OCI-LY1 (cell line): ENCODE measurements at regions not wholly inside any gene's neighbourhood (a gene's known extent, or its start where the extent isn't known, plus 50 kb on each side); places are given as distances from the start of the nearest gene placed in this dataset.

Experiments
- H2AFZ ChIP-seq: fragments of 200-600 bp; sonication (generic), shearing (Covaris generic); 2 replicates; pipeline ENCODE4 v1.6.0; 2014; ENCODE audit warnings: antibody characterized with exemption, mild to moderate bottlenecking, low read length
- H3F3A ChIP-seq: fragments of 200-600 bp; sonication (generic), shearing (Covaris generic); 2 replicates; pipeline ENCODE4 v1.6.0; 2014; ENCODE audit warnings: mild to moderate bottlenecking, antibody characterized with exemption, low read length, moderate library complexity; ENCODE audit not compliant: insufficient read depth
- H3K27ac ChIP-seq: fragments of 200-600 bp; sonication (generic); 2 replicates; pipeline ENCODE4 v1.5.1; 2014; ENCODE audit warnings: low read length, mixed run types, mild to moderate bottlenecking, low read depth; ENCODE audit not compliant: poor library complexity, severe bottlenecking
- H3K27me3 ChIP-seq: fragments of 200-600 bp; sonication (generic); 2 replicates; pipeline ENCODE4 v1.6.0; 2014; ENCODE audit warnings: antibody characterized with exemption, mild to moderate bottlenecking, low read length, moderate library complexity; ENCODE audit not compliant: insufficient read depth
- H3K36me3 ChIP-seq: fragments of 200-600 bp; sonication (generic); 2 replicates; pipeline ENCODE4 v1.6.1; 2014; ENCODE audit warnings: mild to moderate bottlenecking, antibody characterized with exemption, low read length, moderate library complexity, mixed read lengths; ENCODE audit not compliant: insufficient read depth
- H3K4me1 ChIP-seq: fragments of 200-600 bp; sonication (generic); 2 replicates; pipeline ENCODE4 v1.5.1; 2014; ENCODE audit warnings: mild to moderate bottlenecking, low read length, moderate library complexity; ENCODE audit not compliant: insufficient read depth, severe bottlenecking
- H3K4me2 ChIP-seq: fragments of 200-600 bp; sonication (generic), shearing (Covaris generic); 2 replicates; pipeline ENCODE4 v1.6.1; 2014; ENCODE audit warnings: low read length
- H3K4me3 ChIP-seq: fragments of 200-600 bp; sonication (generic); 2 replicates; pipeline ENCODE4 v1.5.1; 2014; ENCODE audit warnings: low read length, low read depth, mild to moderate bottlenecking, mixed read lengths; ENCODE audit not compliant: poor library complexity, severe bottlenecking
- H3K79me2 ChIP-seq: fragments of 200-600 bp; shearing (Covaris generic); 2 replicates; pipeline ENCODE4 v1.6.1; 2016; ENCODE audit warnings: mixed run types, low read length, mixed read lengths; ENCODE audit not compliant: insufficient read depth
- H3K9ac ChIP-seq: fragments of 200-600 bp; sonication (generic), shearing (Covaris generic); 2 replicates; pipeline ENCODE4 v1.6.1; 2014; ENCODE audit warnings: mild to moderate bottlenecking, low read length, mixed read lengths
- H3K9me2 ChIP-seq: fragments of 200-600 bp; sonication (generic), shearing (Covaris generic); 2 replicates; pipeline ENCODE4 v1.6.1; 2014; ENCODE audit warnings: low read depth, mild to moderate bottlenecking, low read length, mixed read lengths
- H3K9me3 ChIP-seq: fragments of 200-600 bp; shearing (Covaris generic); 2 replicates; pipeline ENCODE4 v1.6.1; 2014; ENCODE audit warnings: low read length, mixed read lengths
- H4K20me1 ChIP-seq: fragments of 200-600 bp; sonication (generic), shearing (Covaris generic); 2 replicates; pipeline ENCODE4 v1.6.0; 2016; ENCODE audit warnings: mild to moderate bottlenecking, low read length; ENCODE audit not compliant: insufficient read depth
- CTCF ChIP-seq: fragments of 200-600 bp; sonication (generic), shearing (Covaris generic); IDR thresholded peaks from 2 replicates; pipeline ENCODE4 v1.5.1; 2017; ENCODE audit warnings: mild to moderate bottlenecking, antibody characterized with exemption, low read length, moderate library complexity, mixed read lengths
- EZH2 ChIP-seq: fragments of 200-600 bp; sonication (generic), shearing (Covaris generic); IDR thresholded peaks from 2 replicates; pipeline ENCODE4 v1.8.0; 2017; ENCODE audit warnings: borderline replicate concordance, mixed run types, mild to moderate bottlenecking, antibody characterized with exemption, low read length, moderate library complexity, mixed read lengths

GRCh38 chr2:185618625-185619024 is 120.0 kb upstream of the FSIP2 start:
- Histone ChIP-seq H3K4me3 (no peak overlapping the region), H3K4me1 (no peaks in the 10 kb centered on the region), H3K27ac (no peak overlapping the region), H3F3A (no peaks in the 10 kb centered on the region), H3K9ac (no peak overlapping the region), H3K36me3 (no peaks in the 10 kb centered on the region), H3K27me3 (no peaks in the 10 kb centered on the region), H2AFZ (no peak overlapping the region), H3K79me2 (no peaks in the 10 kb centered on the region), H3K4me2 (no peak overlapping the region), H3K9me2 (no peaks in the 10 kb centered on the region), H3K9me3 (no peaks in the 10 kb centered on the region), H4K20me1 (no peaks in the 10 kb centered on the region)
- TF ChIP-seq CTCF (no peak), EZH2 (no peak)

GRCh38 chr2:185625604-185626003 is 113.0 kb upstream of the FSIP2 start:
- H2AFZ ChIP-seq: no peak overlapping the region
- H3F3A ChIP-seq: no peaks in the 10 kb centered on the region
- no peak overlapping the region for H3K4me2 ChIP-seq
- H4K20me1 ChIP-seq: no peaks in the 10 kb centered on the region
- H3K36me3 ChIP-seq: no peaks in the 10 kb centered on the region
- H3K4me1 ChIP-seq: no peaks in the 10 kb centered on the region
- no peaks in the 10 kb centered on the region for H3K27me3 ChIP-seq
- H3K79me2 ChIP-seq: no peaks in the 10 kb centered on the region
- no peaks in the 10 kb centered on the region for H3K9me3 ChIP-seq
- no peak overlapping the region for H3K27ac ChIP-seq
- H3K4me3 ChIP-seq: no peak overlapping the region
- no peaks in the 10 kb centered on the region for H3K9me2 ChIP-seq
- TF ChIP-seq EZH2: no peak
- TF ChIP-seq CTCF: no peak
- no peak overlapping the region for H3K9ac ChIP-seq

GRCh38 chr2:185628985-185629384 is 109.6 kb upstream of the FSIP2 start:
- Histone ChIP-seq H3K9me2 (no peaks in the 10 kb centered on the region), H4K20me1 (no peaks in the 10 kb centered on the region), H3K27ac (no peak overlapping the region), H3K9me3 (no peaks in the 10 kb centered on the region), H3K36me3 (no peaks in the 10 kb centered on the region), H3K27me3 (no peaks in the 10 kb centered on the region), H3K4me3 (no peak overlapping the region), H2AFZ (no peak overlapping the region), H3F3A (no peaks in the 10 kb centered on the region), H3K79me2 (no peaks in the 10 kb centered on the region), H3K4me1 (no peaks in the 10 kb centered on the region), H3K4me2 (no peak overlapping the region), H3K9ac (no peak overlapping the region)
- TF ChIP-seq EZH2: no peak
- peak; percentile 66 for TF ChIP-seq CTCF
